ENCODE measurements at regions not wholly inside any gene's neighbourhood (a gene's known extent, or its start where the extent isn't known, plus 50 kb on each side); places are given as distances from the start of the nearest gene placed in this dataset.

DNA sequence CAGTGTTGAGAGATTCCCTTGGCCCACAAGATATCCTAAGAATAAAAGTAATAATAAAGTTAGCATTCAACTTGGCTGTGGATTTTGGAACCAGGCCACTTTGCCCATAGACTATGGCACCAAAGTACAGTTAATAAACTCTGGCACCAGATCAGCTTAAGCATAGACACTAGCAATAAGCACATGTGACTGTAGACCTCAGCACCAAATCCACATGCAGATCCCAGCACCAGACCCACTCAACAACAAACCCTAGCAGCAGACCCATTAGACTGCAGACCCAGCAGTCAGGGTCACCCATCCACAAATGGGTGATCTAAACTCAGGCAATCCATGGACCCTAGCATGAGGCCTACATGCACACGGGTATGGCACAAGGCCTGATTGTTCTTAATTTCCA lies 384.8 kb upstream of the CADM2 start:
- no peak for ATAC-seq (ENCODE audit: poor library complexity)
- Histone ChIP-seq H3K4me1 (ENCODE audit: insufficient read depth, low read length) (no peaks in the 10 kb centered on the region), H3K27ac (ENCODE audit: low read depth in 1 of 2, low read length in 2 of 2) (no peak overlapping the region), H3K36me3 (ENCODE audit: insufficient read depth, low read length) (no peaks in the 10 kb centered on the region), H3K4me3 (ENCODE audit: low read length) (no peak overlapping the region), H3K27me3 (ENCODE audit: control insufficient read depth in 1 of 2, insufficient read depth in 2 of 2, low read length in 2 of 2) (no peaks in the 10 kb centered on the region), H3K9me3 (ENCODE audit: control insufficient read depth in 1 of 2, insufficient read depth in 1 of 2, low read length in 2 of 2) (peaks cover 4 to 10% of the 10 kb centered on the region in 2 experiments)
- Mint-ChIP-seq H3K36me3 (ENCODE audit: low read depth) (no peaks in the 10 kb centered on the region), H3K27ac (no peak overlapping the region), H3K9me3 (peaks cover 19% of the 10 kb centered on the region), H3K27me3 (no peaks in the 10 kb centered on the region), H3K4me1 (ENCODE audit: low read depth) (no peaks in the 10 kb centered on the region), H3K4me3 (no peak overlapping the region)
- intact Hi-C loops (cut with DNase I, micrococcal nuclease), result no loop called here
- ChIA-PET CTCF (no interaction called here), POLR2A (no interaction called here)
- TF ChIP-seq, protein P1, sequence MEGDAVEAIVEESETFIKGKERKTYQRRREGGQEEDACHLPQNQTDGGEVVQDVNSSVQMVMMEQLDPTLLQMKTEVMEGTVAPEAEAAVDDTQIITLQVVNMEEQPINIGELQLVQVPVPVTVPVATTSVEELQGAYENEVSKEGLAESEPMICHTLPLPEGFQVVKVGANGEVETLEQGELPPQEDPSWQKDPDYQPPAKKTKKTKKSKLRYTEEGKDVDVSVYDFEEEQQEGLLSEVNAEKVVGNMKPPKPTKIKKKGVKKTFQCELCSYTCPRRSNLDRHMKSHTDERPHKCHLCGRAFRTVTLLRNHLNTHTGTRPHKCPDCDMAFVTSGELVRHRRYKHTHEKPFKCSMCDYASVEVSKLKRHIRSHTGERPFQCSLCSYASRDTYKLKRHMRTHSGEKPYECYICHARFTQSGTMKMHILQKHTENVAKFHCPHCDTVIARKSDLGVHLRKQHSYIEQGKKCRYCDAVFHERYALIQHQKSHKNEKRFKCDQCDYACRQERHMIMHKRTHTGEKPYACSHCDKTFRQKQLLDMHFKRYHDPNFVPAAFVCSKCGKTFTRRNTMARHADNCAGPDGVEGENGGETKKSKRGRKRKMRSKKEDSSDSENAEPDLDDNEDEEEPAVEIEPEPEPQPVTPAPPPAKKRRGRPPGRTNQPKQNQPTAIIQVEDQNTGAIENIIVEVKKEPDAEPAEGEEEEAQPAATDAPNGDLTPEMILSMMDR (IDR thresholded peaks at IDR 0.05), result no peak
- no peak for DNase-seq

DNA sequence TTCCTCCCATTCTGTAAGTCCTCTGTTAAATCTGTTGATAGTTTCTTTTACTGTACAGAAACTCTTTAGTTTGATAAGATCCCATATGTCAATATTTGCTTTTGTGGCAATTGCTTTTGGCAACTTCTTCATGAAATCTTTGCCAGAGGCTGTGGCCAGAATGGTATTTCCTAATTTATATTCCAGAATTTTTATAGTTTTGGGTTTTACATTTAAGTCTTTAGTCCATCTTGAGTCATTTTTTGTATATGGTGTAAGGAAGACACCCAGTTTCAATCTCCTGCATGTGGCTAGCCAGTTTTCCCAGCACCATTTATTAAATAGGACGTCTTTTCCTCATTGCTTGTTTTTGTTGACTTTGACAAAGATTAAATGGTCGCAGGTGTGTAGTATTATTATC lies 372.4 kb upstream of the CADM2 start:
- CTCF ChIA-PET, result no interaction called here
- POLR2A ChIA-PET, result no interaction called here
- Histone ChIP-seq H3K9me3 (ENCODE audit: control insufficient read depth in 1 of 2, insufficient read depth in 1 of 2, low read length in 2 of 2) (peaks cover 0 to 9% of the 10 kb centered on the region in 2 experiments), H3K36me3 (ENCODE audit: insufficient read depth, low read length) (no peaks in the 10 kb centered on the region), H3K4me3 (ENCODE audit: low read length) (no peak overlapping the region), H3K27me3 (ENCODE audit: control insufficient read depth in 1 of 2, insufficient read depth in 2 of 2, low read length in 2 of 2) (no peaks in the 10 kb centered on the region), H3K27ac (ENCODE audit: low read depth in 1 of 2, low read length in 2 of 2) (no peak overlapping the region), H3K4me1 (ENCODE audit: insufficient read depth, low read length) (no peaks in the 10 kb centered on the region)
- no peaks in the 10 kb centered on the region for H3K36me3 Mint-ChIP-seq (ENCODE audit: low read depth)
- no peak for ATAC-seq (ENCODE audit: poor library complexity)
- H3K27ac Mint-ChIP-seq, result no peak overlapping the region
- intact Hi-C loops (cut with DNase I, micrococcal nuclease), result no loop called here
- DNase-seq, result no peak
- no peaks in the 10 kb centered on the region for H3K27me3 Mint-ChIP-seq
- no peaks in the 10 kb centered on the region for H3K4me1 Mint-ChIP-seq (ENCODE audit: low read depth)
- peaks cover 14% of the 10 kb centered on the region for H3K9me3 Mint-ChIP-seq
- H3K4me3 Mint-ChIP-seq, result no peak overlapping the region
- TF ChIP-seq, protein P1 (IDR thresholded peaks at IDR 0.05), result no peak

- Mint-ChIP-seq H3K9me3 (peaks cover 7% of the 10 kb centered on the region), H3K27ac (no peak overlapping the region), H3K36me3 (ENCODE audit: low read depth) (no peaks in the 10 kb centered on the region), H3K4me1 (ENCODE audit: low read depth) (no peaks in the 10 kb centered on the region), H3K27me3 (no peaks in the 10 kb centered on the region), H3K4me3 (no peak overlapping the region)
- ChIA-PET POLR2A (no interaction called here), CTCF (no interaction called here)
- no peak overlapping the region for H3K4me3 ChIP-seq (ENCODE audit: low read length)
- no peaks in the 10 kb centered on the region for H3K27me3 ChIP-seq (ENCODE audit: control insufficient read depth in 1 of 2, insufficient read depth in 2 of 2, low read length in 2 of 2)
- H3K9me3 ChIP-seq (ENCODE audit: control insufficient read depth in 1 of 2, insufficient read depth in 1 of 2, low read length in 2 of 2), result no peaks in the 10 kb centered on the region
- ATAC-seq (ENCODE audit: poor library complexity) (no peak), DNase-seq (no peak)
- TF ChIP-seq, protein P1 (IDR thresholded peaks at IDR 0.05), result no peak
- H3K27ac ChIP-seq (ENCODE audit: low read depth in 1 of 2, low read length in 2 of 2), result no peak overlapping the region
- no peaks in the 10 kb centered on the region for H3K36me3 ChIP-seq (ENCODE audit: insufficient read depth, low read length)
- H3K4me1 ChIP-seq (ENCODE audit: insufficient read depth, low read length), result no peaks in the 10 kb centered on the region
- intact Hi-C loops (cut with DNase I, micrococcal nuclease), result no loop called here
Measured at GRCh38 chr3:84600703-84601225, 358.0 kb upstream of the CADM2 start.

All from CD4-positive, alpha-beta T cell (primary cell).